GM12891 (cell line): ENCODE measurements at regions not wholly inside any gene's neighbourhood (a gene's known extent, or its start where the extent isn't known, plus 50 kb on each side); places are given as distances from the start of the nearest gene placed in this dataset.

Experiments used
- PAX5 ChIP-seq: IDR thresholded peaks from 2 replicates; pipeline ENCODE4 v1.6.1; 2011; ENCODE audit warnings: low read length, moderate library complexity, mild to moderate bottlenecking; ENCODE audit not compliant: insufficient read depth, severe bottlenecking
- POLR2A ChIP-seq: IDR thresholded peaks from 2 replicates; pipeline ENCODE4 v1.6.1; 2011; ENCODE audit warnings: low read depth, low read length, control low read depth
- POLR2AphosphoS5 ChIP-seq: IDR thresholded peaks from 2 replicates; pipeline ENCODE4 v1.6.1; 2011; ENCODE audit warnings: low read depth, low read length, control low read depth
- POU2F2 ChIP-seq: IDR thresholded peaks from 2 replicates; pipeline ENCODE4 v1.6.1; 2011; ENCODE audit warnings: low read depth, mild to moderate bottlenecking, control low read depth, low read length, moderate library complexity
- SPI1 ChIP-seq: IDR thresholded peaks from 2 replicates; pipeline ENCODE4 v1.6.1; 2011; ENCODE audit warnings: low read depth, low read length, control low read depth
- TAF1 ChIP-seq: IDR thresholded peaks from 2 replicates; pipeline ENCODE4 v1.6.1; 2011; ENCODE audit warnings: low read depth, low read length, control low read depth

DNA sequence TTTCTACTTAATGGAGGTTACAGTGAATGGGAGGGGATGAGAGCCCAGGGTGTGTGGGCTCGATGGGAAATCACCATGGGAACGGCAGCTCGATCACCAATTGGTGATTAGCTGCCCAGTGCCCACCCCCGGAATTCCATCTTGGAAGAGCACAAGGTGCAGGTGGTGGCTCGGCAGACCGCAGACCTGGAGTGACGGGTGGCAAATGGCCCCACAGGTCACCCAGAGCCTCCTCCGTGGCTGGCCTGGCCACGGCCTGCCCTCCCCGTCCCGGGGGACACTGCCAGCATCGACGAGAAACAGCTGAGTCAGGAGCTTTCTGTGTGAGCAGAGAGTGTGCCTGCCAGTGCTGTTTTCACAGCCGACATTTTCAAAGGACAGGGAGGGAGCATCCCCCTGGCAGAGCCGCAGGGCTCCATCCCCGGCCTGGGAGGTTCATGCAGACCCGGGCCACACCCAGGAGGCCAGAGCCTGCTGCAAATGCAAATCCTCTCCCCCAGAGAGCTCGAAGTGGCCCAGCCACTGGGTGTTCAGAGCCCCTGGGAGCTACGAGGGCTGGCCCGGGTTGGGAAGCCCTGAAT, 176.4 kb upstream of the MYT1L start:
- TF ChIP-seq POLR2A (no peak), TAF1 (no peak), POLR2AphosphoS5 (no peak), SPI1 (no peak), POU2F2 (no peak), PAX5 (no peak)
